ENCODE measurements at regions not wholly inside any gene's neighbourhood (a gene's known extent, or its start where the extent isn't known, plus 50 kb on each side); places are given as distances from the start of the nearest gene placed in this dataset.

DNA sequence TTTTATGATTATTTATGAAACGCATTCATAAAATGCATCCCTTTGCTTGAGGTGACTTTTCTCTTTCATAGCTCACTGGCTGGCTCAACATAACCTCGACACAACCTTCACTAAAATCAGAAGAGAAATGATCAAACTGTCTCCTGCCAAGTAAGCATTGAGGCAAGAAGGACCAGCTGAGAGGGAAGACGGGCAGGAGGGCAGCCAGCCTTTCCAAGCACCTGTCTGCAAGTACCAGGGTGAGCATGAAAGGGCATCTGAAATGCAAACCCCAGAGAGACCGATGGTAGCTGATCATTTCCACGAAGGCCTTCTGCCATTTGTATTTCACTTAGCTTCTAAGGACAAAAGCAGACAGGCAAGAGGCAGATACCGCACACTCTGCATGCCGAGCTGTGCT lies 52.1 kb upstream of the RPH3AL start (continued):
- TF ChIP-seq, protein P1, sequence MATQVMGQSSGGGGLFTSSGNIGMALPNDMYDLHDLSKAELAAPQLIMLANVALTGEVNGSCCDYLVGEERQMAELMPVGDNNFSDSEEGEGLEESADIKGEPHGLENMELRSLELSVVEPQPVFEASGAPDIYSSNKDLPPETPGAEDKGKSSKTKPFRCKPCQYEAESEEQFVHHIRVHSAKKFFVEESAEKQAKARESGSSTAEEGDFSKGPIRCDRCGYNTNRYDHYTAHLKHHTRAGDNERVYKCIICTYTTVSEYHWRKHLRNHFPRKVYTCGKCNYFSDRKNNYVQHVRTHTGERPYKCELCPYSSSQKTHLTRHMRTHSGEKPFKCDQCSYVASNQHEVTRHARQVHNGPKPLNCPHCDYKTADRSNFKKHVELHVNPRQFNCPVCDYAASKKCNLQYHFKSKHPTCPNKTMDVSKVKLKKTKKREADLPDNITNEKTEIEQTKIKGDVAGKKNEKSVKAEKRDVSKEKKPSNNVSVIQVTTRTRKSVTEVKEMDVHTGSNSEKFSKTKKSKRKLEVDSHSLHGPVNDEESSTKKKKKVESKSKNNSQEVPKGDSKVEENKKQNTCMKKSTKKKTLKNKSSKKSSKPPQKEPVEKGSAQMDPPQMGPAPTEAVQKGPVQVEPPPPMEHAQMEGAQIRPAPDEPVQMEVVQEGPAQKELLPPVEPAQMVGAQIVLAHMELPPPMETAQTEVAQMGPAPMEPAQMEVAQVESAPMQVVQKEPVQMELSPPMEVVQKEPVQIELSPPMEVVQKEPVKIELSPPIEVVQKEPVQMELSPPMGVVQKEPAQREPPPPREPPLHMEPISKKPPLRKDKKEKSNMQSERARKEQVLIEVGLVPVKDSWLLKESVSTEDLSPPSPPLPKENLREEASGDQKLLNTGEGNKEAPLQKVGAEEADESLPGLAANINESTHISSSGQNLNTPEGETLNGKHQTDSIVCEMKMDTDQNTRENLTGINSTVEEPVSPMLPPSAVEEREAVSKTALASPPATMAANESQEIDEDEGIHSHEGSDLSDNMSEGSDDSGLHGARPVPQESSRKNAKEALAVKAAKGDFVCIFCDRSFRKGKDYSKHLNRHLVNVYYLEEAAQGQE (IDR thresholded peaks at IDR 0.05; ENCODE audit: low read depth, low read length) = no peak
- TF ChIP-seq NFIC (IDR thresholded peaks at IDR 0.05; ENCODE audit: borderline replicate concordance) (no peak), SMC3 (IDR thresholded peaks at IDR 0.05; ENCODE audit: low read depth, low read length) (no peak), GATA2 (CRISPR knock-in tag; IDR thresholded peaks at IDR 0.05) (no peak), TCF12 (IDR thresholded peaks at IDR 0.05) (no peak), SIN3A (IDR thresholded peaks at IDR 0.05; ENCODE audit: borderline replicate concordance, low read depth, low read length) (no peak)
- TF ChIP-seq, protein P2, sequence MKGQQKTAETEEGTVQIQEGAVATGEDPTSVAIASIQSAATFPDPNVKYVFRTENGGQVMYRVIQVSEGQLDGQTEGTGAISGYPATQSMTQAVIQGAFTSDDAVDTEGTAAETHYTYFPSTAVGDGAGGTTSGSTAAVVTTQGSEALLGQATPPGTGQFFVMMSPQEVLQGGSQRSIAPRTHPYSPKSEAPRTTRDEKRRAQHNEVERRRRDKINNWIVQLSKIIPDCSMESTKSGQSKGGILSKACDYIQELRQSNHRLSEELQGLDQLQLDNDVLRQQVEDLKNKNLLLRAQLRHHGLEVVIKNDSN (IDR thresholded peaks at IDR 0.05; ENCODE audit: borderline replicate concordance, low read depth) = no peak

All from SK-N-SH (cell line).